ENCODE measurements at regions not wholly inside any gene's neighbourhood (a gene's known extent, or its start where the extent isn't known, plus 50 kb on each side); places are given as distances from the start of the nearest gene placed in this dataset.

DNA sequence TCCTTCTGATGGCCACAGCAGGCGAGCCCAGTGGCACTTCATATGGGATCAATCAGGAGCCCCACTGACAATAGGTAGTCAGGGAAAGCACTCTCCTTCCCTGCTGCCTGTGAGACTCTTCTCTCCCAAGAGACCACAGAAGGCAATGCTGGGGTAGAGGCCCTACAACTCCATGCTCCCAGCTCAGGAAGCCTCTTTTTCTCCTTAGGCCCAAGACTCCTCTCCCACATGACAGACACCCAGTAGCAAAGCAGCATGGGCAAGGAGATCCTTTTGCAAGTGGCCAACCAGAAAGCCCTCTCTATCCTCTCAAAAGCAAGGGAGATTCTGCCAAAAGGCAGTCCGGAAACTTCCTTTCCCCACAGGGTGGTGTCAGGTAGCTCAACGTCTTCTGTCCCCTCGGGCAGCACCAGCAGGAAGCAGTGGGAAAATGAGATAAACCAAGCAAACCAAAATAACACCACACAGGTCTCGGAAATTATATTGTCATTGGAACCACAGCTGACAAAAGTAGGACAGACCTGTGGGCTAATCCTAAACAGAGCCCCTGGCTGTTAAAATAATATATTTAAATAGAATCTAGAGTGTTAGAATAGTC lies 172.7 kb upstream of the GDF10 start:
- Histone ChIP-seq H3K4me2 (ENCODE audit: extremely low read depth, insufficient read depth, low read length) (no peak overlapping the region), H3K9ac (ENCODE audit: insufficient read depth, low read length) (no peak overlapping the region), H3K4me1 (ENCODE audit: control insufficient read depth, extremely low read depth, insufficient read depth, low read length) (no peaks in the 10 kb centered on the region), H4K20me1 (ENCODE audit: control insufficient read depth, extremely low read depth, insufficient read depth, low read length) (no peaks in the 10 kb centered on the region), H3K79me2 (ENCODE audit: control insufficient read depth, insufficient read depth, low read length) (no peaks in the 10 kb centered on the region), H3K4me3 (replicated peaks in 1 of 4; ENCODE audit: control extremely low read depth in 1 of 4, insufficient read depth in 1 of 4, low read depth in 3 of 4, low read length in 4 of 4) (no peak overlapping the region), H3K27ac (ENCODE audit: insufficient read depth, low read length) (no peak overlapping the region), H3K27me3 (ENCODE audit: control insufficient read depth, insufficient read depth, low read length) (no peaks in the 10 kb centered on the region), H3K36me3 (ENCODE audit: control insufficient read depth, insufficient read depth, low read length) (no peaks in the 10 kb centered on the region), H2AFZ (ENCODE audit: low read length) (no peak overlapping the region), H3K9me3 (ENCODE audit: control insufficient read depth, insufficient read depth, low read depth, low read length) (no peaks in the 10 kb centered on the region)
- TF ChIP-seq, protein P1, sequence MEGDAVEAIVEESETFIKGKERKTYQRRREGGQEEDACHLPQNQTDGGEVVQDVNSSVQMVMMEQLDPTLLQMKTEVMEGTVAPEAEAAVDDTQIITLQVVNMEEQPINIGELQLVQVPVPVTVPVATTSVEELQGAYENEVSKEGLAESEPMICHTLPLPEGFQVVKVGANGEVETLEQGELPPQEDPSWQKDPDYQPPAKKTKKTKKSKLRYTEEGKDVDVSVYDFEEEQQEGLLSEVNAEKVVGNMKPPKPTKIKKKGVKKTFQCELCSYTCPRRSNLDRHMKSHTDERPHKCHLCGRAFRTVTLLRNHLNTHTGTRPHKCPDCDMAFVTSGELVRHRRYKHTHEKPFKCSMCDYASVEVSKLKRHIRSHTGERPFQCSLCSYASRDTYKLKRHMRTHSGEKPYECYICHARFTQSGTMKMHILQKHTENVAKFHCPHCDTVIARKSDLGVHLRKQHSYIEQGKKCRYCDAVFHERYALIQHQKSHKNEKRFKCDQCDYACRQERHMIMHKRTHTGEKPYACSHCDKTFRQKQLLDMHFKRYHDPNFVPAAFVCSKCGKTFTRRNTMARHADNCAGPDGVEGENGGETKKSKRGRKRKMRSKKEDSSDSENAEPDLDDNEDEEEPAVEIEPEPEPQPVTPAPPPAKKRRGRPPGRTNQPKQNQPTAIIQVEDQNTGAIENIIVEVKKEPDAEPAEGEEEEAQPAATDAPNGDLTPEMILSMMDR (conservative IDR thresholded peaks at IDR 0.05 in 1 of 2, IDR thresholded peaks at IDR 0.05 in 1 of 2; ENCODE audit: low read depth in 1 of 2, low read length in 2 of 2) = no peak
- no peak for TF ChIP-seq EZH2 (IDR thresholded peaks at IDR 0.05; ENCODE audit: low read length, missing control alignments)
- DNase-seq (ENCODE audit: low read depth in 2 of 2) = no peak

DNA sequence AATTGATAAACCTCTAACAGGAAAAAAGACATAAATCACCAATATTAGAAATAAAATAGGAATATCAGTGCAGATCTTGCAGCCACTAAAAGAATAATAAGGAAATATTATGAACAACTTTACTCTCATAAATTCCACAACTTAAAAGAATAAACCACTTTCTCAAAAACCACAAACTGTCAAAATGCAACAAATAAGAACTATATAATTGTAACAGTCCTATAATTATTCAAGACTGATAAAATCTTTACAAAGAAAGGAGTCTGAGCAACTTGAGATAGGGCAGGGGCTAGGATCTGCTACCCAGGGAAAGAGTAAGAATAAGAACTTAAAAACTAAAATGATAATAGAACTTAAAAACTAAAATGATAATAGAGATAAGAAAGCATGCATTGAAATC lies 169.5 kb upstream of the GDF10 start:
- no peak overlapping the region for H3K9ac ChIP-seq (ENCODE audit: insufficient read depth, low read length)
- no peaks in the 10 kb centered on the region for H3K27me3 ChIP-seq (ENCODE audit: control insufficient read depth, insufficient read depth, low read length)
- no peak overlapping the region for H3K4me2 ChIP-seq (ENCODE audit: extremely low read depth, insufficient read depth, low read length)
- H3K9me3 ChIP-seq (ENCODE audit: control insufficient read depth, insufficient read depth, low read depth, low read length) = no peaks in the 10 kb centered on the region
- no peak overlapping the region for H2AFZ ChIP-seq (ENCODE audit: low read length)
- no peak for TF ChIP-seq EZH2 (IDR thresholded peaks at IDR 0.05; ENCODE audit: low read length, missing control alignments)
- TF ChIP-seq, protein P1 (conservative IDR thresholded peaks at IDR 0.05 in 1 of 2, IDR thresholded peaks at IDR 0.05 in 1 of 2; ENCODE audit: low read depth in 1 of 2, low read length in 2 of 2) = no peak
- H3K36me3 ChIP-seq (ENCODE audit: control insufficient read depth, insufficient read depth, low read length) = no peaks in the 10 kb centered on the region
- H3K4me3 ChIP-seq (replicated peaks in 1 of 4; ENCODE audit: control extremely low read depth in 1 of 4, insufficient read depth in 1 of 4, low read depth in 3 of 4, low read length in 4 of 4) = no peak overlapping the region
- H3K79me2 ChIP-seq (ENCODE audit: control insufficient read depth, insufficient read depth, low read length) = no peaks in the 10 kb centered on the region
- no peak overlapping the region for H3K27ac ChIP-seq (ENCODE audit: insufficient read depth, low read length)
- H4K20me1 ChIP-seq (ENCODE audit: control insufficient read depth, extremely low read depth, insufficient read depth, low read length) = no peaks in the 10 kb centered on the region
- no peak for DNase-seq (ENCODE audit: low read depth in 2 of 2)
- no peaks in the 10 kb centered on the region for H3K4me1 ChIP-seq (ENCODE audit: control insufficient read depth, extremely low read depth, insufficient read depth, low read length)

DNA sequence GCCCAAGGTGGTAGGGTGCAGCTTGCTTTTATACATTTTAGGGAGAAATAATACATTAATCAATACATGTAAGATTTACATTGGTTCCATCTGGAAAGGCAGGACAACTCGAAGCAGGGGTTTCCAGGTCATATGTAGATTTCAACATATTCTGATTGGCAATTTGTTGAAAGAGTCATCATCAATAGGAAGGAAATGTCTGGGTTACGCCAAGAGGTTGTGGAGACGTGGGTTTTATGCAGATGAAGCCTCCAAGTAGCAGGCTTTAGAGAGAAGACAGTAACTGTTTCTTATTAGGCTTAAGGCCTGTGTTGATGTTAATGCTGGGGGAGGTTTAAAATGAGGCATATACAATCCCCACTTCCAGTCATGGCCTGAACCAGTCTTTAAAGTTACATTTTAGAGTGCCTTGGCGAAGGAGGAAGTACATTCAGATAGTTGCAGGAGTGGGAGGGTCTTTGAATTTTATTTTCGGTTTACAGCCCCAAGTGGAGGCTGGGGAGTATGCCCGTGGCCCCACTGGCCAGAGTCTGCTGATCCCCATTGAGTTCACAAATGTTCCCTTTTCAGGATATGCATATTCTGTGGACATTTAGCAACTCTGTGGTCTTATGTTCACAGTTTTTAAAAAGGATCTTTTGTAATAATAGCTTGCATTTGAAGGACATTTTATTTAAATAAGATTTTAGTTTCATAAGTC lies 166.0 kb upstream of the GDF10 start:
- H3K9me3 ChIP-seq (ENCODE audit: control insufficient read depth, insufficient read depth, low read depth, low read length) = no peaks in the 10 kb centered on the region
- H3K36me3 ChIP-seq (ENCODE audit: control insufficient read depth, insufficient read depth, low read length) = no peaks in the 10 kb centered on the region
- H4K20me1 ChIP-seq (ENCODE audit: control insufficient read depth, extremely low read depth, insufficient read depth, low read length) = no peaks in the 10 kb centered on the region
- no peak overlapping the region for H3K4me2 ChIP-seq (ENCODE audit: extremely low read depth, insufficient read depth, low read length)
- H3K9ac ChIP-seq (ENCODE audit: insufficient read depth, low read length) = no peak overlapping the region
- no peaks in the 10 kb centered on the region for H3K79me2 ChIP-seq (ENCODE audit: control insufficient read depth, insufficient read depth, low read length)
- H2AFZ ChIP-seq (ENCODE audit: low read length) = no peak overlapping the region
- H3K4me3 ChIP-seq (replicated peaks in 1 of 4; ENCODE audit: control extremely low read depth in 1 of 4, insufficient read depth in 1 of 4, low read depth in 3 of 4, low read length in 4 of 4) = no peak overlapping the region
- peaks cover 9% of the 10 kb centered on the region for H3K4me1 ChIP-seq (ENCODE audit: control insufficient read depth, extremely low read depth, insufficient read depth, low read length)
- TF ChIP-seq, protein P1 (conservative IDR thresholded peaks at IDR 0.05 in 1 of 2, IDR thresholded peaks at IDR 0.05 in 1 of 2; ENCODE audit: low read depth in 1 of 2, low read length in 2 of 2) = no peak
- TF ChIP-seq EZH2 (IDR thresholded peaks at IDR 0.05; ENCODE audit: low read length, missing control alignments) = no peak
- no peak for DNase-seq (ENCODE audit: low read depth in 2 of 2)
- H3K27me3 ChIP-seq (ENCODE audit: control insufficient read depth, insufficient read depth, low read length) = no peaks in the 10 kb centered on the region
- no peak overlapping the region for H3K27ac ChIP-seq (ENCODE audit: insufficient read depth, low read length)

Data from fibroblast of lung (primary cell).